ENCODE measurements at regions not wholly inside any gene's neighbourhood (a gene's known extent, or its start where the extent isn't known, plus 50 kb on each side); places are given as distances from the start of the nearest gene placed in this dataset.
A peak's percentile ranks its signal among the peaks of the same experiment; 100 is the strongest.
"Not testable (repeated sequence)": the region's sequence is repeated elsewhere in the genome, so short reads cannot be mapped to it uniquely, and the experiment has no call there.

- ATAC-seq = no peak
- intact Hi-C loops (cut with DNase I) = no loop called here
- no peaks in the 10 kb centered on the region for H3K27me3 ChIP-seq
- no peak for DNase-seq
- no peak for TF ChIP-seq CTCF (IDR thresholded peaks at IDR 0.05)
- no peak overlapping the region for H3K4me3 ChIP-seq
- H3K27ac ChIP-seq = no peak overlapping the region
- H3K9me3 ChIP-seq = peaks cover 0 to 8% of the 10 kb centered on the region in 2 donors
- no peaks in the 10 kb centered on the region for H3K4me1 ChIP-seq
- H3K36me3 ChIP-seq = no peaks in the 10 kb centered on the region
Observed at GRCh38 chr2:195252018-195252417, 405.0 kb upstream of the SLC39A10 start.

GRCh38 chr2:195251214-195251613, 405.8 kb upstream of the SLC39A10 start:
- peaks cover 0 to 11% of the 10 kb centered on the region in 2 donors for H3K9me3 ChIP-seq
- no peaks in the 10 kb centered on the region for H3K4me1 ChIP-seq
- H3K36me3 ChIP-seq = no peaks in the 10 kb centered on the region
- H3K27ac ChIP-seq = no peak overlapping the region
- H3K27me3 ChIP-seq = no peaks in the 10 kb centered on the region
- H3K4me3 ChIP-seq = no peak overlapping the region
- no peak for TF ChIP-seq CTCF (IDR thresholded peaks at IDR 0.05)
- ATAC-seq (no peak), DNase-seq (no peak)
- intact Hi-C loops (cut with DNase I) = no loop called here

GRCh38 chr2:195238826-195239225, 418.2 kb upstream of the SLC39A10 start:
- intact Hi-C loops (cut with DNase I) = no loop called here
- no peaks in the 10 kb centered on the region for H3K27me3 ChIP-seq
- H3K4me3 ChIP-seq = no peak overlapping the region
- H3K36me3 ChIP-seq = no peaks in the 10 kb centered on the region
- H3K4me1 ChIP-seq = no peaks in the 10 kb centered on the region
- no peak for TF ChIP-seq CTCF (IDR thresholded peaks at IDR 0.05)
- DNase-seq = no peak
- H3K27ac ChIP-seq = no peak overlapping the region
- peaks cover 0 to 6% of the 10 kb centered on the region in 2 donors for H3K9me3 ChIP-seq
- no peak for ATAC-seq

DNA sequence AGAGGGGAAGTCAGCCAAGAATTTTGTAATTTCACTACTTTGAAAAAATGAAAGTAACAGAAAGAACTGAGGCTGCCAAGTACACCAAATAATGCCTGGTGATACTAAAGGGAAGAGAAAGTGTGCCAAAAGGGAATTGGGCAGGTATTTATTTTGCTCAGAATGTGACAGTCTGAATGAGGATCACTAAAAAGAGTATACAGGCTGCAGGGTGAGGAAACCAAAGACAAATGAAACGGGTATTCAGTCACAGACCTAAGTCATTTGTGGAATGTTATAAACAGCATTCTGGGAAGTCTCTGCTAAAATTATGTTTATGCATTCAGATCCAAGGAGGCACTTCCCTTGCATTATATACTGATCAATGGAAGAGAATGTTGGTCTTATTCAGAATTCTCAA, 418.6 kb upstream of the SLC39A10 start:
- intact Hi-C loops (cut with DNase I) = no loop called here

GRCh38 chr2:195228547-195228946, 428.5 kb upstream of the SLC39A10 start:
- H3K36me3 ChIP-seq; intact Hi-C loops (cut with DNase I); H3K4me3 ChIP-seq; H3K9me3 ChIP-seq; H3K4me1 ChIP-seq; H3K27ac ChIP-seq; ATAC-seq; H3K27me3 ChIP-seq: not testable (repeated sequence)
- DNase-seq = peak in 1 of 4 donors; percentile 37

More for the DNA sequence above, 418.6 kb upstream of the SLC39A10 start:
- no peaks in the 10 kb centered on the region for H3K4me1 ChIP-seq
- TF ChIP-seq CTCF (IDR thresholded peaks at IDR 0.05) = no peak
- peak in 1 of 4 donors; percentile 16 for DNase-seq
- H3K27ac ChIP-seq = no peak overlapping the region
- no peaks in the 10 kb centered on the region for H3K36me3 ChIP-seq
- ATAC-seq = no peak
- H3K4me3 ChIP-seq = no peak overlapping the region
- no peaks in the 10 kb centered on the region for H3K27me3 ChIP-seq
- H3K9me3 ChIP-seq = peaks cover 0 to 2% of the 10 kb centered on the region in 2 donors

DNA sequence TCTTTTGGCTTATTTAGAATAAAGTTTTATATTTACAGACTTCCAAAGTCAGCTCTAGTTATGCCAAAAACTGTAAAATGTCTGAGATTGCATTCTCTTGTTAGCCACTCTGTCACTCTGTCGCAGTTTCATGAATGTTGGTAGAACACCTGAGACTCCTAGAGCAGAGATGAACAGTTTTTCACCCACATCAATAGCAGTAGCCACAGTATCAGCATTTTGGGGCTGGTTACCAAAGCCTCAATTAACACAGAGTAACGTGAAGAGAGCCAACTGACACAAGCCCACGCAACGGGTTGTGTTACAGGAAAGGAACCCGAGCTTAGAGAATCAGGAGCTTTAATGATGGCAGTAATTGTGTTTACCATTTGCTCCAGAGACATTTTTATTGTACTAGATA, 443.0 kb upstream of the SLC39A10 start:
- ATAC-seq (no peak), DNase-seq (no peak)
- Histone ChIP-seq H3K27me3 (no peaks in the 10 kb centered on the region), H3K4me1 (no peaks in the 10 kb centered on the region), H3K4me3 (no peak overlapping the region), H3K27ac (no peak overlapping the region), H3K36me3 (no peaks in the 10 kb centered on the region), H3K9me3 (no peaks in the 10 kb centered on the region)
- intact Hi-C loops (cut with DNase I) = no loop called here
- no peak for TF ChIP-seq CTCF (IDR thresholded peaks at IDR 0.05)

Measured in left lung (tissue), 4 donors.